ENCODE measurements at regions not wholly inside any gene's neighbourhood (a gene's known extent, or its start where the extent isn't known, plus 50 kb on each side); places are given as distances from the start of the nearest gene placed in this dataset.

DNA sequence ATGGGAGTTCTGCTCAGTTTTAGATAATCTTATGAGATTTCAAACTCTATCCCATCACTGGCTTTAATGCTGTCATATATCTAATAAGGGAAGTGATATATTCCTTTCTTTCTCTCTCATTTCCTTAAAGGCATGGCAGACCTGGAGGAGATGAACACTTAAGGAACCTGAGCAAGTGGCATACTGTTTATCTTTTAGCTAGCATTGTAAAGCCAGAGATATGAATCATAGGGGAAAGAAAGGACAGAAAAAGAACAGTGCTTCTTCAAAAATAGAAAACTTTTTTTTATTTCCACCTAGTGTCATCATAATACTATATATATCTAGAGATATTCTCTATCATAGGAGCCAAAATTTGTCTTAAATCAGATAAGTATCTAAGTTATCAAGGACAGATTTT, 68.3 kb upstream of the PSMA6 start:
- TF ChIP-seq POLR2AphosphoS5 (IDR thresholded peaks at IDR 0.05) (no peak), POLR2A (IDR thresholded peaks at IDR 0.05) (no peak)
- TF ChIP-seq, protein P1, sequence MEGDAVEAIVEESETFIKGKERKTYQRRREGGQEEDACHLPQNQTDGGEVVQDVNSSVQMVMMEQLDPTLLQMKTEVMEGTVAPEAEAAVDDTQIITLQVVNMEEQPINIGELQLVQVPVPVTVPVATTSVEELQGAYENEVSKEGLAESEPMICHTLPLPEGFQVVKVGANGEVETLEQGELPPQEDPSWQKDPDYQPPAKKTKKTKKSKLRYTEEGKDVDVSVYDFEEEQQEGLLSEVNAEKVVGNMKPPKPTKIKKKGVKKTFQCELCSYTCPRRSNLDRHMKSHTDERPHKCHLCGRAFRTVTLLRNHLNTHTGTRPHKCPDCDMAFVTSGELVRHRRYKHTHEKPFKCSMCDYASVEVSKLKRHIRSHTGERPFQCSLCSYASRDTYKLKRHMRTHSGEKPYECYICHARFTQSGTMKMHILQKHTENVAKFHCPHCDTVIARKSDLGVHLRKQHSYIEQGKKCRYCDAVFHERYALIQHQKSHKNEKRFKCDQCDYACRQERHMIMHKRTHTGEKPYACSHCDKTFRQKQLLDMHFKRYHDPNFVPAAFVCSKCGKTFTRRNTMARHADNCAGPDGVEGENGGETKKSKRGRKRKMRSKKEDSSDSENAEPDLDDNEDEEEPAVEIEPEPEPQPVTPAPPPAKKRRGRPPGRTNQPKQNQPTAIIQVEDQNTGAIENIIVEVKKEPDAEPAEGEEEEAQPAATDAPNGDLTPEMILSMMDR (IDR thresholded peaks at IDR 0.05), result no peak

Measured in breast epithelium (tissue), 3 donors.